ENCODE measurements at regions not wholly inside any gene's neighbourhood (a gene's known extent, or its start where the extent isn't known, plus 50 kb on each side); places are given as distances from the start of the nearest gene placed in this dataset.

DNA sequence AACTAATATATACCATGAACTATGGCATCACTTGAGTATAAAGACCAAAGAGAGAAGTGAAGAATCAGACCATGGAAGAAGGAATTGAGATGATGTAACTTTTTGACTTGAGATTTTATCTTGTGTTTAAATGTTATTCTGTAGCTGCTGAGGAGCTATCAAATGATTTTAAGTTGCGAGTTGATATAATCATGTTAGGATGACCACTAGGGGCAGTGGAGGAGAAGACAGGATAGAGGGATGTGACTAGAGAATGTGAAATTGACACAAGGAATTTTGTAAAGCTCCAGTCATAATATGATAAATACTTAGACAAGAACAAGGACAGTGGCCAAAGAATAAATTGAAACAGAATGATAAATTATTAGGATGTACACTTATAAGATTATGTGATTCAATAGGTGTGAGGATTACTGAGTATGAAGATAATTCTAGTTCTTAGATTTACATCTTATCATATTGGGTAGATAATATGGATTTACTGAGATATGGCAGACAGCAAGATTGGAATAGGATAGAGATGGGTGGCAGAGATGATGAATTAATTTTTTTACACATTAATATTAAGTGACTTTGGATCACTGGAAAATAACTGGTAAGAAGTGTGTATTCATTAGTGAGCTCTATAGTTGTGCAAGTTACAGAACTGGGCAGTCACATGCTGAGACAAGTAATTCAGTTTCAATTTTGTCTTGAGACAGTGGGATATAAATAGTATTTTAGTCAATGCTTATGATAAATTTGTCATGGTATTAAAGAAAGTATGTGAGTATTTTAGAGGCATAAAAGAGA lies 816.0 kb upstream of the PCDH10 start:
- ATAC-seq (peak; percentile 31; the same call in 1 of the 2 replicates), DNase-seq (peak; percentile 21)
- POLR2A ChIA-PET (ENCODE audit: unreplicated experiment), result no interaction called here
- Histone ChIP-seq H2AFZ (ENCODE audit: low read length) (no peak overlapping the region), H3K9me2 (replicated peaks; ENCODE audit: low read length) (no peaks in the 10 kb centered on the region), H3K27me3 (ENCODE audit: low read length) (no peaks in the 10 kb centered on the region), H3F3A (ENCODE audit: low read length, unreplicated experiment) (no peaks in the 10 kb centered on the region), H3K36me3 (ENCODE audit: low read depth, low read length) (no peaks in the 10 kb centered on the region), H3K4me2 (ENCODE audit: low read length) (no peak overlapping the region), H3K4me3 (ENCODE audit: low read length) (no peak overlapping the region), H3K4me1 (ENCODE audit: insufficient read depth, low read length) (no peaks in the 10 kb centered on the region), H4K20me1 (ENCODE audit: low read length) (no peaks in the 10 kb centered on the region), H3K9ac (ENCODE audit: low read length) (no peak overlapping the region), H3K27ac (ENCODE audit: low read length) (no peak overlapping the region), H3K79me2 (ENCODE audit: low read length) (no peaks in the 10 kb centered on the region), H3K9me3 (ENCODE audit: low read length) (no peaks in the 10 kb centered on the region)
- TF ChIP-seq, protein P1, sequence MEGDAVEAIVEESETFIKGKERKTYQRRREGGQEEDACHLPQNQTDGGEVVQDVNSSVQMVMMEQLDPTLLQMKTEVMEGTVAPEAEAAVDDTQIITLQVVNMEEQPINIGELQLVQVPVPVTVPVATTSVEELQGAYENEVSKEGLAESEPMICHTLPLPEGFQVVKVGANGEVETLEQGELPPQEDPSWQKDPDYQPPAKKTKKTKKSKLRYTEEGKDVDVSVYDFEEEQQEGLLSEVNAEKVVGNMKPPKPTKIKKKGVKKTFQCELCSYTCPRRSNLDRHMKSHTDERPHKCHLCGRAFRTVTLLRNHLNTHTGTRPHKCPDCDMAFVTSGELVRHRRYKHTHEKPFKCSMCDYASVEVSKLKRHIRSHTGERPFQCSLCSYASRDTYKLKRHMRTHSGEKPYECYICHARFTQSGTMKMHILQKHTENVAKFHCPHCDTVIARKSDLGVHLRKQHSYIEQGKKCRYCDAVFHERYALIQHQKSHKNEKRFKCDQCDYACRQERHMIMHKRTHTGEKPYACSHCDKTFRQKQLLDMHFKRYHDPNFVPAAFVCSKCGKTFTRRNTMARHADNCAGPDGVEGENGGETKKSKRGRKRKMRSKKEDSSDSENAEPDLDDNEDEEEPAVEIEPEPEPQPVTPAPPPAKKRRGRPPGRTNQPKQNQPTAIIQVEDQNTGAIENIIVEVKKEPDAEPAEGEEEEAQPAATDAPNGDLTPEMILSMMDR (conservative IDR thresholded peaks at IDR 0.05; ENCODE audit: low read depth, low read length), result peak; percentile 57
- TF ChIP-seq EZH2phosphoT487 (IDR thresholded peaks at IDR 0.05; ENCODE audit: borderline replicate concordance, low read length), result no peak
- BruUV-seq (replicated peaks), result no TSS peak
- CTCF ChIA-PET, result no interaction called here
- intact Hi-C loops (cut with micrococcal nuclease), result no loop called here

DNA sequence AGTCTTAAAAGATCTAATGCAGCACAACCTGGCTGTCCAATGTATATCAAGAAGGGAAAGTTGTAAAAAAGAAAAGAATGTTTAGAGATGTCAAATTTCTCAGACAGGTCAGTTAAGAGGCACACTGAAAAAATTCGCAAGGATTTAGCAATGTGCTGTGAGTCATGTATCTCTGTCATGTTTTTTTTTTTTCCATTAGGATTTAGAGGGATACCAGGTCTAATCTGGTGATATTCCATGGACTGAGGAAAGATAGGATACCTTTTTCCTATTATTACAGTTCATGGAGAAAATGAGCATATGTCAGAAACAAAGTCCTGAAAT lies 815.4 kb upstream of the PCDH10 start:
- H3K9me3 ChIP-seq (ENCODE audit: low read length), result no peaks in the 10 kb centered on the region
- no peak overlapping the region for H3K4me2 ChIP-seq (ENCODE audit: low read length)
- H3K36me3 ChIP-seq (ENCODE audit: low read depth, low read length), result no peaks in the 10 kb centered on the region
- no peak for DNase-seq
- ChIA-PET CTCF (no interaction called here), POLR2A (ENCODE audit: unreplicated experiment) (no interaction called here)
- H3F3A ChIP-seq (ENCODE audit: low read length, unreplicated experiment), result no peaks in the 10 kb centered on the region
- no peak overlapping the region for H3K4me3 ChIP-seq (ENCODE audit: low read length)
- H3K27ac ChIP-seq (ENCODE audit: low read length), result no peak overlapping the region
- no peaks in the 10 kb centered on the region for H3K79me2 ChIP-seq (ENCODE audit: low read length)
- H2AFZ ChIP-seq (ENCODE audit: low read length), result no peak overlapping the region
- H4K20me1 ChIP-seq (ENCODE audit: low read length), result no peaks in the 10 kb centered on the region
- no peak overlapping the region for H3K9ac ChIP-seq (ENCODE audit: low read length)
- no peak for ATAC-seq
- no peaks in the 10 kb centered on the region for H3K9me2 ChIP-seq (replicated peaks; ENCODE audit: low read length)
- no peaks in the 10 kb centered on the region for H3K4me1 ChIP-seq (ENCODE audit: insufficient read depth, low read length)
- no peaks in the 10 kb centered on the region for H3K27me3 ChIP-seq (ENCODE audit: low read length)
- no TSS peak for BruUV-seq (replicated peaks)
- TF ChIP-seq EZH2 (IDR thresholded peaks at IDR 0.05; ENCODE audit: low read length, unreplicated experiment), result no peak
- TF ChIP-seq EZH2phosphoT487 (IDR thresholded peaks at IDR 0.05; ENCODE audit: borderline replicate concordance, low read length), result no peak
- TF ChIP-seq, protein P1 (conservative IDR thresholded peaks at IDR 0.05; ENCODE audit: low read depth, low read length), result no peak
- intact Hi-C loops (cut with micrococcal nuclease), result no loop called here

DNA sequence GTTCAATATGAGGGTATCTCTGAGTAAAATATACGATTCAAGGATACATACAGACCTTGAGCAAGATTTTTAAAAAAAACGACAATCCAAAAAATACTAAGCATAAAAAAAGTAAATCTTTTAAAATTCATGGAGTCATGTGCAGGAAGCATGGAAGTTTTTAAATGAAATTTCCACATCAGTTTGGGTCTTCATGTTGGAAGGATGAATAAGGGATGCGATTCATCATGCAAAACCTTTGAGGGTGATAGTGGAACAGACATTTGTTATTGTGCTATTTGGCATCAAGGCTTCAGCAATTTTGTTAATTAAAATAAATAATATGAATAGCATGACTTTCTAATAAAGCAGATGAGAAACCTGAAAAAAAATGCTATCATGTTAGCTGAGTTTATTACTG lies 815.0 kb upstream of the PCDH10 start:
- Histone ChIP-seq H3K9ac (ENCODE audit: low read length) (no peak overlapping the region), H3K4me2 (ENCODE audit: low read length) (no peak overlapping the region), H3F3A (ENCODE audit: low read length, unreplicated experiment) (no peaks in the 10 kb centered on the region), H4K20me1 (ENCODE audit: low read length) (no peaks in the 10 kb centered on the region), H3K27ac (ENCODE audit: low read length) (no peak overlapping the region), H2AFZ (ENCODE audit: low read length) (no peak overlapping the region), H3K27me3 (ENCODE audit: low read length) (no peaks in the 10 kb centered on the region), H3K9me3 (ENCODE audit: low read length) (no peaks in the 10 kb centered on the region), H3K4me3 (ENCODE audit: low read length) (no peak overlapping the region), H3K4me1 (ENCODE audit: insufficient read depth, low read length) (no peaks in the 10 kb centered on the region), H3K36me3 (ENCODE audit: low read depth, low read length) (no peaks in the 10 kb centered on the region), H3K9me2 (replicated peaks; ENCODE audit: low read length) (no peaks in the 10 kb centered on the region), H3K79me2 (ENCODE audit: low read length) (no peaks in the 10 kb centered on the region)
- intact Hi-C loops (cut with micrococcal nuclease), result no loop called here
- no peak for TF ChIP-seq EZH2phosphoT487 (IDR thresholded peaks at IDR 0.05; ENCODE audit: borderline replicate concordance, low read length)
- no peak for TF ChIP-seq EZH2 (IDR thresholded peaks at IDR 0.05; ENCODE audit: low read length, unreplicated experiment)
- TF ChIP-seq, protein P1 (conservative IDR thresholded peaks at IDR 0.05; ENCODE audit: low read depth, low read length), result no peak
- DNase-seq, result no peak
- CTCF ChIA-PET, result no interaction called here
- POLR2A ChIA-PET (ENCODE audit: unreplicated experiment), result no interaction called here
- no peak for ATAC-seq
- no TSS peak for BruUV-seq (replicated peaks)
